ENCODE measurements at regions not wholly inside any gene's neighbourhood (a gene's known extent, or its start where the extent isn't known, plus 50 kb on each side); places are given as distances from the start of the nearest gene placed in this dataset.

GRCh38 chr11:109512249-109512648 lies 90.3 kb downstream of the C11orf87 start:
- Mint-ChIP-seq H3K9me3 (no peaks in the 10 kb centered on the region), H3K36me3 (no peaks in the 10 kb centered on the region), H3K4me1 (no peaks in the 10 kb centered on the region), H3K27ac (no peak overlapping the region), H3K4me3 (no peak overlapping the region), H3K27me3 (ENCODE audit: insufficient read depth, low read depth) (no peaks in the 10 kb centered on the region)
- DNase-seq (ENCODE audit: low spot score), result no peak
- no peak overlapping the region for H3K4me3 ChIP-seq
- H3F3A ChIP-seq (ENCODE audit: low read depth), result no peaks in the 10 kb centered on the region
- H2AFZ ChIP-seq (replicated peaks), result no peak overlapping the region
- no peak overlapping the region for H3K9ac ChIP-seq
- no peaks in the 10 kb centered on the region for H4K20me1 ChIP-seq (ENCODE audit: low read depth)
- no peaks in the 10 kb centered on the region for H3K27me3 ChIP-seq
- H3K36me3 ChIP-seq, result no peaks in the 10 kb centered on the region
- H3K4me2 ChIP-seq, result no peak overlapping the region
- no peaks in the 10 kb centered on the region for H3K9me3 ChIP-seq (ENCODE audit: low read depth)
- no peaks in the 10 kb centered on the region for H3K79me2 ChIP-seq (ENCODE audit: low read depth)
- H3K27ac ChIP-seq, result no peak overlapping the region
- H3K4me1 ChIP-seq, result no peaks in the 10 kb centered on the region
- no peak for TF ChIP-seq EZH2phosphoT487 (IDR thresholded peaks at IDR 0.05)
- TF ChIP-seq EZH2 (IDR thresholded peaks at IDR 0.05), result no peak
- TF ChIP-seq CTCF (IDR thresholded peaks at IDR 0.05), result no peak

- no peak overlapping the region for H3K27ac Mint-ChIP-seq
- no peaks in the 10 kb centered on the region for H3K4me1 Mint-ChIP-seq
- no peaks in the 10 kb centered on the region for H3K36me3 ChIP-seq
- H3K4me3 Mint-ChIP-seq, result no peak overlapping the region
- H3K4me3 ChIP-seq, result no peak overlapping the region
- TF ChIP-seq CTCF (IDR thresholded peaks at IDR 0.05) (no peak), EZH2phosphoT487 (IDR thresholded peaks at IDR 0.05) (no peak), EZH2 (IDR thresholded peaks at IDR 0.05) (no peak)
- no peak overlapping the region for H3K4me2 ChIP-seq
- H3K9me3 Mint-ChIP-seq, result no peaks in the 10 kb centered on the region
- no peak overlapping the region for H3K27ac ChIP-seq
- H3K36me3 Mint-ChIP-seq, result no peaks in the 10 kb centered on the region
- H3K27me3 ChIP-seq, result no peaks in the 10 kb centered on the region
- no peak for DNase-seq (ENCODE audit: low spot score)
- H3K9me3 ChIP-seq (ENCODE audit: low read depth), result no peaks in the 10 kb centered on the region
- H4K20me1 ChIP-seq (ENCODE audit: low read depth), result no peaks in the 10 kb centered on the region
- H2AFZ ChIP-seq (replicated peaks), result no peak overlapping the region
- no peaks in the 10 kb centered on the region for H3K79me2 ChIP-seq (ENCODE audit: low read depth)
- H3K4me1 ChIP-seq, result no peaks in the 10 kb centered on the region
- no peaks in the 10 kb centered on the region for H3F3A ChIP-seq (ENCODE audit: low read depth)
- no peaks in the 10 kb centered on the region for H3K27me3 Mint-ChIP-seq (ENCODE audit: insufficient read depth, low read depth)
- no peak overlapping the region for H3K9ac ChIP-seq
Observed at GRCh38 chr11:109512680-109513079, 90.7 kb downstream of the C11orf87 start.

GRCh38 chr11:109514313-109515018 lies 92.5 kb downstream of the C11orf87 start:
- Histone ChIP-seq H3K4me3 (no peak overlapping the region), H3K27me3 (no peaks in the 10 kb centered on the region), H3F3A (ENCODE audit: low read depth) (no peaks in the 10 kb centered on the region), H4K20me1 (ENCODE audit: low read depth) (no peaks in the 10 kb centered on the region), H3K4me1 (no peaks in the 10 kb centered on the region), H3K27ac (no peak overlapping the region), H3K9ac (no peak overlapping the region), H3K9me3 (ENCODE audit: low read depth) (no peaks in the 10 kb centered on the region), H3K36me3 (no peaks in the 10 kb centered on the region), H3K79me2 (ENCODE audit: low read depth) (no peaks in the 10 kb centered on the region), H2AFZ (replicated peaks) (no peak overlapping the region), H3K4me2 (no peak overlapping the region)
- Mint-ChIP-seq H3K9me3 (no peaks in the 10 kb centered on the region), H3K4me3 (no peak overlapping the region), H3K4me1 (no peaks in the 10 kb centered on the region), H3K36me3 (no peaks in the 10 kb centered on the region), H3K27me3 (ENCODE audit: insufficient read depth, low read depth) (no peaks in the 10 kb centered on the region), H3K27ac (no peak overlapping the region)
- DNase-seq (ENCODE audit: low spot score), result no peak
- TF ChIP-seq CTCF (IDR thresholded peaks at IDR 0.05) (no peak), EZH2phosphoT487 (IDR thresholded peaks at IDR 0.05) (no peak), EZH2 (IDR thresholded peaks at IDR 0.05) (no peak)
